ENCODE measurements at regions not wholly inside any gene's neighbourhood (a gene's known extent, or its start where the extent isn't known, plus 50 kb on each side); places are given as distances from the start of the nearest gene placed in this dataset.

GRCh38 chr16:73503093-73503492 is 455.2 kb upstream of the ZFHX3 start:
- TF ChIP-seq BHLHE40 (IDR thresholded peaks at IDR 0.05; ENCODE audit: borderline replicate concordance) = no peak
- TF ChIP-seq ARNT (IDR thresholded peaks at IDR 0.05) = no peak
- no peak for TF ChIP-seq ZNF384 (IDR thresholded peaks at IDR 0.05)
- no peak for TF ChIP-seq FOXK2 (IDR thresholded peaks at IDR 0.05)
- TF ChIP-seq FOXM1 (IDR thresholded peaks at IDR 0.05; ENCODE audit: borderline replicate concordance) = no peak
- no peak for TF ChIP-seq SUZ12 (IDR thresholded peaks at IDR 0.05)
- no peak for TF ChIP-seq ELF4 (IDR thresholded peaks at IDR 0.05)
- TF ChIP-seq FOXA1 (IDR thresholded peaks at IDR 0.05) = no peak
- TF ChIP-seq PKNOX1 (IDR thresholded peaks at IDR 0.05) = no peak
- no peak for TF ChIP-seq HDGF (IDR thresholded peaks at IDR 0.05; ENCODE audit: borderline replicate concordance)
- TF ChIP-seq SP1 (IDR thresholded peaks at IDR 0.05) = no peak
- TF ChIP-seq L3MBTL2 (conservative IDR thresholded peaks at IDR 0.05) = no peak
- no peak for TF ChIP-seq TARDBP (IDR thresholded peaks at IDR 0.05)

Data from HEK293T (cell line).